ENCODE measurements at regions not wholly inside any gene's neighbourhood (a gene's known extent, or its start where the extent isn't known, plus 50 kb on each side); places are given as distances from the start of the nearest gene placed in this dataset.

DNA sequence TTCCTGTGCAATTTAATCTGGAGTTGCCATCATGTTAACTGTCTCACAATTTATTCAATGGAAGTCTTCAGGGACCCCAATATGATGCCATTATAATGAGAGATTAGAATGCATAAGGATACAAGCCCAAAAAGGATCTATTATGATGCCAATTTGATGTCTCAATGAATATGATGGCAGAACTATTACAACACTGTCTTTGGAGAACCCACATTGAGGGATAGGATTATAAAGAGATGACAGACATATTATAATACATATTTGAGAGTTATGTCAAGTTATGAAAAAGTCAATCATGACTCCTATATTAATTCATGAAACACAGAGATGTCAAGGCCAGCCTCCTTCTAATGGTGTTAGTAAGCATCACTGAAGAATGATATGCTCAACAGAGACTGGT is 1358.4 kb downstream of the PCDH19 start:
- no peak for DNase-seq (ENCODE audit: low read depth)
- no peak overlapping the region for H3K4me3 ChIP-seq (ENCODE audit: control insufficient read depth, low read depth, low read length)
- TF ChIP-seq, protein P1, sequence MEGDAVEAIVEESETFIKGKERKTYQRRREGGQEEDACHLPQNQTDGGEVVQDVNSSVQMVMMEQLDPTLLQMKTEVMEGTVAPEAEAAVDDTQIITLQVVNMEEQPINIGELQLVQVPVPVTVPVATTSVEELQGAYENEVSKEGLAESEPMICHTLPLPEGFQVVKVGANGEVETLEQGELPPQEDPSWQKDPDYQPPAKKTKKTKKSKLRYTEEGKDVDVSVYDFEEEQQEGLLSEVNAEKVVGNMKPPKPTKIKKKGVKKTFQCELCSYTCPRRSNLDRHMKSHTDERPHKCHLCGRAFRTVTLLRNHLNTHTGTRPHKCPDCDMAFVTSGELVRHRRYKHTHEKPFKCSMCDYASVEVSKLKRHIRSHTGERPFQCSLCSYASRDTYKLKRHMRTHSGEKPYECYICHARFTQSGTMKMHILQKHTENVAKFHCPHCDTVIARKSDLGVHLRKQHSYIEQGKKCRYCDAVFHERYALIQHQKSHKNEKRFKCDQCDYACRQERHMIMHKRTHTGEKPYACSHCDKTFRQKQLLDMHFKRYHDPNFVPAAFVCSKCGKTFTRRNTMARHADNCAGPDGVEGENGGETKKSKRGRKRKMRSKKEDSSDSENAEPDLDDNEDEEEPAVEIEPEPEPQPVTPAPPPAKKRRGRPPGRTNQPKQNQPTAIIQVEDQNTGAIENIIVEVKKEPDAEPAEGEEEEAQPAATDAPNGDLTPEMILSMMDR (conservative IDR thresholded peaks at IDR 0.05; ENCODE audit: control insufficient read depth, insufficient read depth, low read depth, low read length) = no peak

DNA sequence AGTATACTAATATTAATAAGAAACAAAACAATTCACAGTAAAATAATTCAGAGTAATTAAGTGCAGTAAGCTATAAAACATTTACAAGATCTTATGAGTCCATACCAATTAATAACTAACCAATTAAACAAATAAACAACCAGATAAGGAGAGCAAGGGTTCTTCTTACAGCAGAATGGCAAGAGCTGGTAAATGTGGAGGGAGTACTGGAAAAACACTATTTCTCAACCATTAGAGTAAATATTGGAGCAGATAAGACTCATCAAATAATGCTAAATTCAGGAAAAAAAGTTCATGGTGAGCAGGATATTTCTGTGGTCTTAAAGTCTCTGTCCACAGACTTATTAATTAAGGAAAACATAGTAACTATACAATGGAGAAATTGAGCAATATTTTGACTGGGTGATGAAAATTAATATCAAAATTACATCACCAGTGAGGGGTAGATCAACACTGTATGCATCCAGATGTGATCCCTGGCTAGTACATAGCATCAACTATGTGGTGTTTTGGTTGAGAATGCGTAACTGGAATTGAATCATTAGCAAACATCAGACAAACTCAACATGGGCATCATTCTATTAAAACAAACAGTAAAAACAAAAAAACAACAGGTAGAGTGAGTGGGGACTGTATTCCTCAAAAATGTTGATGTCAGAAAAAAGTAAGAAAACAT is 1376.7 kb downstream of the PCDH19 start:
- TF ChIP-seq, protein P1 (conservative IDR thresholded peaks at IDR 0.05; ENCODE audit: control insufficient read depth, insufficient read depth, low read depth, low read length) = no peak
- DNase-seq (ENCODE audit: low read depth) = no peak
- no peak overlapping the region for H3K4me3 ChIP-seq (ENCODE audit: control insufficient read depth, low read depth, low read length)

DNA sequence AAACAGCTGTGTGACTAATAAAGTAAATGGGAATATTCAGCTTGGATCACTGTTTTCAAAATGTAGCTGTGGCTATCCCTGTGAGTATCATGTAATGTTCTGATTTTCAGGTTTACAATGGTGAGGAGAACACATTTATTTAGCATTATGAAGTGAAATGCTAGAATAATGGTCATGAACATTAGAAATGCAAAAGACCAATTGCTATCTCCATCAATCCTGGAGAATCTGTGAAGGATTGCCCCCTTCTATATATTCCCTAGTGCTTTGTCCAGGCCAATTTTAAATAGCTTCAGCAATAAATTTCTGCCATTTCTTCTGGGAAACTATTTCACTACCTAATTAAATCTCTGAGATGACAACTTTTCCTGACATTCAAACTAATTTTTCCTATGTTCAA is 1399.1 kb downstream of the PCDH19 start:
- no peak for DNase-seq (ENCODE audit: low read depth)
- TF ChIP-seq, protein P1 (conservative IDR thresholded peaks at IDR 0.05; ENCODE audit: control insufficient read depth, insufficient read depth, low read depth, low read length) = no peak
- H3K4me3 ChIP-seq (ENCODE audit: control insufficient read depth, low read depth, low read length) = no peak overlapping the region

DNA sequence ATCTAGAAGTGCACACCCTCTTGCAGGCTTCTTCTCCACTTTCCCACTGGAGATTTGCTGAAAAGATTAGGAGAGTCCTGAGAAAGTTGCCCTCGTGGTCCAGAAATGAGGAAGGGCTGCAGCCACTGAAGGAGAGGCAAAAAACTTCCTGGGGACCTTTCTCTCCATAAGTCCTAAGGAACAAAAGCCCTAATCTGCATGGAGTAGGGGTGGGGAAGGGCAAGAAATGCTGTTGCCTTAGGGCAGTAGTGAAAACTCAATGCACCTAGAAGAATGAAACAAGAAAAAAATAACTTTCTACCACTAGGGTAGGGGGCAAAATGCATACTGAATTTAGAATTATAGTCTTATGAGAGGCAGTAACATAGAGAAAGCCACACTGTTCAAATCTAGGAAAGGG is 1408.8 kb downstream of the PCDH19 start:
- no peak for DNase-seq (ENCODE audit: low read depth)
- TF ChIP-seq, protein P1 (conservative IDR thresholded peaks at IDR 0.05; ENCODE audit: control insufficient read depth, insufficient read depth, low read depth, low read length) = no peak
- H3K4me3 ChIP-seq (ENCODE audit: control insufficient read depth, low read depth, low read length) = no peak overlapping the region

DNA sequence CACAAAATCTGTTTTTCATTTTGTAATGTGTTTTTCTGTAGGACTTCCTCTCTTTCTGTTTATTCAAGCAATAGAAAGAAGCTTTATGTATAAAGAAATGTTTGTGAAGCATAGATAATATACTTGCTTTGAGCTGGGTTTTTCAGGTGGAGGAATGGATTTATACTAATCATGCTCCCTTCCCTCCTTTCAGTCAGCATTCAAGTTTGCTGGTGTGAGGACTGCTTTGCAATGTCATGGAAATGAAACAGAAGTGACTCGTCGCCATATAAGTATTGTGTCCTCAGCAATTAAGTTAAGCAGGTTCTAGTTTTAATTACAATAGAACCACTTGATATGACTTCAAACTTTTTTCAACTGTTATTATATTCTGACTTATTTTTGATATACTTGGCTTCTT is 1447.1 kb downstream of the PCDH19 start:
- DNase-seq (ENCODE audit: low read depth) = no peak
- TF ChIP-seq, protein P1 (conservative IDR thresholded peaks at IDR 0.05; ENCODE audit: control insufficient read depth, insufficient read depth, low read depth, low read length) = no peak
- no peak overlapping the region for H3K4me3 ChIP-seq (ENCODE audit: control insufficient read depth, low read depth, low read length)

DNA sequence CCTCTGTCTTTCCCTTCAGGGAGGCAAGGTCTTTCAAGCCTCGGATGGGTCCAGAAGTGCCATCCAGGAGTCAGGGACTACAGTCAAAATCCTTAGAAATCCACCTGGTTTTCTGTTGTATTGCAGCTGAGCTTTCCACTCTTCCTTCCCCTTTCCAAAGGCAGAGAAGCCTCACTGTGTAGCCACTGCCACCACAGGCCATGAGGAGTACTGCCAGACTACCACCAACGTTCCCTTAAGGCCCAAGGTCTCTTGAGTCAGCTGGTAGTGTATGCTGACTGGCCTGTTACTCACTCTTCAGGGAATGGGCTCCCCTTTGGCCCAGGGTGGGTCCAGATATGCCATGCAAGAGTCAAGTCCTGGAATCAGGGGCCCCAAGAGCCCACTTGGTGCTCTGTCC is 1454.1 kb downstream of the PCDH19 start:
- TF ChIP-seq, protein P1 (conservative IDR thresholded peaks at IDR 0.05; ENCODE audit: control insufficient read depth, insufficient read depth, low read depth, low read length) = no peak
- no peak for DNase-seq (ENCODE audit: low read depth)

DNA sequence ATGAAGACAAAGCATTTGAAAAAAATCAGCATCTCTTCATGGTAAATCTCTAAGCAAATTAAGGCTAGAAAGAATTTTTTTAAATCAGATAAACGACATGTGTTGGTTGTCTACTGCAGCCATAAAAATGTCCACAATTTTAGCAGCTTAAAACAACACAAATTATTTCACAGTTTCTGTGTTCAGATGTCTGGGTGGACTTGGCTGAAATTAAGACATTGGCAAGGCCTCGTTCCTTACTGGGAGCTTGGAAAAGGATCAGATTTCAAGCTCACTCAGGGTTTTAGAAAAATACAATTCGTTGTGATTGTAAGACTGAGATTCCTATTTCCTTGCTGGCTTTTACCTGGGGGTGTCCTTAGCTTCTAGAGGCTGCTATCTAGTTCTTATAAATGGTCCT is 1470.6 kb downstream of the PCDH19 start:
- DNase-seq (ENCODE audit: low read depth) = no peak
- TF ChIP-seq, protein P1 (conservative IDR thresholded peaks at IDR 0.05; ENCODE audit: control insufficient read depth, insufficient read depth, low read depth, low read length) = no peak
- H3K4me3 ChIP-seq (ENCODE audit: control insufficient read depth, low read depth, low read length) = no peak overlapping the region

More for the DNA sequence above, 1454.1 kb downstream of the PCDH19 start:
- no peak overlapping the region for H3K4me3 ChIP-seq (ENCODE audit: control insufficient read depth, low read depth, low read length)

Measured in fibroblast of mammary gland (primary cell).